ENCODE measurements at regions not wholly inside any gene's neighbourhood (a gene's known extent, or its start where the extent isn't known, plus 50 kb on each side); places are given as distances from the start of the nearest gene placed in this dataset.

GRCh38 chr6:138575257-138575656, 76.0 kb upstream of the NHSL1 start:
- DNase-seq (ENCODE audit: low read depth), result no peak
- no peak for TF ChIP-seq CTCF (IDR thresholded peaks at IDR 0.05; ENCODE audit: insufficient read depth, low read length)
- H3K4me3 ChIP-seq (ENCODE audit: low read depth, low read length), result no peak overlapping the region

GRCh38 chr6:138576313-138576712, 77.0 kb upstream of the NHSL1 start:
- no peak for TF ChIP-seq CTCF (IDR thresholded peaks at IDR 0.05; ENCODE audit: insufficient read depth, low read length)
- H3K4me3 ChIP-seq (ENCODE audit: low read depth, low read length), result no peak overlapping the region

GRCh38 chr6:138577151-138577915, 78.0 kb upstream of the NHSL1 start:
- no peak for TF ChIP-seq CTCF (IDR thresholded peaks at IDR 0.05; ENCODE audit: insufficient read depth, low read length)
- DNase-seq (ENCODE audit: low read depth), result no peak

More at GRCh38 chr6:138576313-138576712, 77.0 kb upstream of the NHSL1 start:
- DNase-seq (ENCODE audit: low read depth), result no peak

GRCh38 chr6:138580040-138580439, 80.7 kb upstream of the NHSL1 start:
- no peak for TF ChIP-seq CTCF (IDR thresholded peaks at IDR 0.05; ENCODE audit: insufficient read depth, low read length)
- no peak for DNase-seq (ENCODE audit: low read depth)
- no peak overlapping the region for H3K4me3 ChIP-seq (ENCODE audit: low read depth, low read length)

More at GRCh38 chr6:138577151-138577915, 78.0 kb upstream of the NHSL1 start:
- no peak overlapping the region for H3K4me3 ChIP-seq (ENCODE audit: low read depth, low read length)

- DNase-seq (ENCODE audit: low read depth), result no peak
- TF ChIP-seq CTCF (IDR thresholded peaks at IDR 0.05; ENCODE audit: insufficient read depth, low read length), result no peak
- no peak overlapping the region for H3K4me3 ChIP-seq (ENCODE audit: low read depth, low read length)
These were observed 81.5 kb upstream of the NHSL1 start for GRCh38 chr6:138580801-138581200.

GRCh38 chr6:138582573-138582972, 83.3 kb upstream of the NHSL1 start:
- H3K4me3 ChIP-seq (ENCODE audit: low read depth, low read length), result no peak overlapping the region
- TF ChIP-seq CTCF (IDR thresholded peaks at IDR 0.05; ENCODE audit: insufficient read depth, low read length), result no peak
- no peak for DNase-seq (ENCODE audit: low read depth)

- DNase-seq (ENCODE audit: low read depth), result no peak
- no peak for TF ChIP-seq CTCF (IDR thresholded peaks at IDR 0.05; ENCODE audit: insufficient read depth, low read length)
- no peak overlapping the region for H3K4me3 ChIP-seq (ENCODE audit: low read depth, low read length)
These were observed 87.3 kb upstream of the NHSL1 start for GRCh38 chr6:138586638-138587037.
